ENCODE measurements at regions not wholly inside any gene's neighbourhood (a gene's known extent, or its start where the extent isn't known, plus 50 kb on each side); places are given as distances from the start of the nearest gene placed in this dataset.

DNA sequence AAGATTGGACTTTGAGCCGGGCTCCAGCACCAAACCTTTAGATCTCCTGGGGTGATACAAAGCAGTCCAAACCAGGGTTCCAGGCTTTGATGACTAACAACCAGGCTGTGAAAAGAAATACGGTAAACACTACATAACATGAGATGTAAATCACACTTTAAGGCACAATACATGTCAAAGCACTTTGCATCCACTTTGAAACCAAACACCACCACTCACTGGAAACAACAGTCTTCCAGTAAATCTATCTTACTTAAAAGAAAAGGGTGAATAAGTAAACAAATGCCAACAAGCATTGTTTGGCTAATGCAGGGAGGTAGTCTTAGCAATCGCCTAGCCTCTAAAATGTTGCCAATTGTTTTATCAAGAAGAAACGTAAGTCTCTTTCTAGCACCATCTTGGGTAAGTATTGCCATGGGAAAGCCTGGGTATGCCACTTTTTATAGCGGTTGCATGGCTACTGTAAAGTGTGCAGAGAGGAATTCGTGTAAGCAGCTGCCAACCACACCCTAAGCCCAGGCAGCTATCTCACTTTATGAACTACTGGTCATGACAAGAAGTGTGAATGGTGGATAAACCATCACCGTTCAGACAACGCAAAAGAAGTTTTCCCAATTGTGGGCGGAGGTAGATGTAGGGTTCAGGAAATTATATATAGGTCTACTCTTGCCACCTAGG, 267.4 kb upstream of the PSMD7 start:
- no peak for TF ChIP-seq ZNF672 (CRISPR knock-in tag; IDR thresholded peaks at IDR 0.05)
- TF ChIP-seq, protein P1, sequence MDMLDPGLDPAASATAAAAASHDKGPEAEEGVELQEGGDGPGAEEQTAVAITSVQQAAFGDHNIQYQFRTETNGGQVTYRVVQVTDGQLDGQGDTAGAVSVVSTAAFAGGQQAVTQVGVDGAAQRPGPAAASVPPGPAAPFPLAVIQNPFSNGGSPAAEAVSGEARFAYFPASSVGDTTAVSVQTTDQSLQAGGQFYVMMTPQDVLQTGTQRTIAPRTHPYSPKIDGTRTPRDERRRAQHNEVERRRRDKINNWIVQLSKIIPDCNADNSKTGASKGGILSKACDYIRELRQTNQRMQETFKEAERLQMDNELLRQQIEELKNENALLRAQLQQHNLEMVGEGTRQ (IDR thresholded peaks at IDR 0.05; ENCODE audit: low read depth, low read length): no peak
- TF ChIP-seq, protein P1 (CRISPR knock-in tag; IDR thresholded peaks at IDR 0.05; ENCODE audit: borderline replicate concordance): no peak
- TF ChIP-seq XBP1 (CRISPR knock-in tag; IDR thresholded peaks at IDR 0.05): no peak
- no peak for TF ChIP-seq ZNF883 (CRISPR knock-in tag; IDR thresholded peaks at IDR 0.05; ENCODE audit: not compliant biosample characterization)
- TF ChIP-seq SMC3 (IDR thresholded peaks at IDR 0.05; ENCODE audit: low read length): no peak
- TF ChIP-seq, protein P2, sequence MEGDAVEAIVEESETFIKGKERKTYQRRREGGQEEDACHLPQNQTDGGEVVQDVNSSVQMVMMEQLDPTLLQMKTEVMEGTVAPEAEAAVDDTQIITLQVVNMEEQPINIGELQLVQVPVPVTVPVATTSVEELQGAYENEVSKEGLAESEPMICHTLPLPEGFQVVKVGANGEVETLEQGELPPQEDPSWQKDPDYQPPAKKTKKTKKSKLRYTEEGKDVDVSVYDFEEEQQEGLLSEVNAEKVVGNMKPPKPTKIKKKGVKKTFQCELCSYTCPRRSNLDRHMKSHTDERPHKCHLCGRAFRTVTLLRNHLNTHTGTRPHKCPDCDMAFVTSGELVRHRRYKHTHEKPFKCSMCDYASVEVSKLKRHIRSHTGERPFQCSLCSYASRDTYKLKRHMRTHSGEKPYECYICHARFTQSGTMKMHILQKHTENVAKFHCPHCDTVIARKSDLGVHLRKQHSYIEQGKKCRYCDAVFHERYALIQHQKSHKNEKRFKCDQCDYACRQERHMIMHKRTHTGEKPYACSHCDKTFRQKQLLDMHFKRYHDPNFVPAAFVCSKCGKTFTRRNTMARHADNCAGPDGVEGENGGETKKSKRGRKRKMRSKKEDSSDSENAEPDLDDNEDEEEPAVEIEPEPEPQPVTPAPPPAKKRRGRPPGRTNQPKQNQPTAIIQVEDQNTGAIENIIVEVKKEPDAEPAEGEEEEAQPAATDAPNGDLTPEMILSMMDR (CRISPR knock-in tag; IDR thresholded peaks at IDR 0.05): no peak
- no peak for TF ChIP-seq SUZ12 (IDR thresholded peaks at IDR 0.05; ENCODE audit: low read depth, low read length)
- TF ChIP-seq, protein P3, sequence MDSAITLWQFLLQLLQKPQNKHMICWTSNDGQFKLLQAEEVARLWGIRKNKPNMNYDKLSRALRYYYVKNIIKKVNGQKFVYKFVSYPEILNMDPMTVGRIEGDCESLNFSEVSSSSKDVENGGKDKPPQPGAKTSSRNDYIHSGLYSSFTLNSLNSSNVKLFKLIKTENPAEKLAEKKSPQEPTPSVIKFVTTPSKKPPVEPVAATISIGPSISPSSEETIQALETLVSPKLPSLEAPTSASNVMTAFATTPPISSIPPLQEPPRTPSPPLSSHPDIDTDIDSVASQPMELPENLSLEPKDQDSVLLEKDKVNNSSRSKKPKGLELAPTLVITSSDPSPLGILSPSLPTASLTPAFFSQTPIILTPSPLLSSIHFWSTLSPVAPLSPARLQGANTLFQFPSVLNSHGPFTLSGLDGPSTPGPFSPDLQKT (CRISPR knock-in tag; IDR thresholded peaks at IDR 0.05; ENCODE audit: borderline replicate concordance): no peak
- no peak for TF ChIP-seq POLR2A (IDR thresholded peaks at IDR 0.05; ENCODE audit: insufficient read depth in 1 of 2, low read depth in 2 of 2, low read length in 2 of 2)
- no peak for TF ChIP-seq CEBPB (IDR thresholded peaks at IDR 0.05; ENCODE audit: borderline replicate concordance, low read depth, low read length)

Data from HepG2 (cell line).